HG02840 (cell line): ENCODE measurements at regions not wholly inside any gene's neighbourhood (a gene's known extent, or its start where the extent isn't known, plus 50 kb on each side); places are given as distances from the start of the nearest gene placed in this dataset.
"Not testable (repeated sequence)": the region's sequence is repeated elsewhere in the genome, so short reads cannot be mapped to it uniquely, and the experiment has no call there.

Experiments used
- ATAC-seq: cut with Tn5 transposase; IDR thresholded peaks from one replicate; pipeline ENCODE4 v1.9.1; 2021; ENCODE audit warnings: mild to moderate bottlenecking, moderate library complexity, moderate number of reproducible peaks; ENCODE audit not compliant: unreplicated experiment, low FRiP score

DNA sequence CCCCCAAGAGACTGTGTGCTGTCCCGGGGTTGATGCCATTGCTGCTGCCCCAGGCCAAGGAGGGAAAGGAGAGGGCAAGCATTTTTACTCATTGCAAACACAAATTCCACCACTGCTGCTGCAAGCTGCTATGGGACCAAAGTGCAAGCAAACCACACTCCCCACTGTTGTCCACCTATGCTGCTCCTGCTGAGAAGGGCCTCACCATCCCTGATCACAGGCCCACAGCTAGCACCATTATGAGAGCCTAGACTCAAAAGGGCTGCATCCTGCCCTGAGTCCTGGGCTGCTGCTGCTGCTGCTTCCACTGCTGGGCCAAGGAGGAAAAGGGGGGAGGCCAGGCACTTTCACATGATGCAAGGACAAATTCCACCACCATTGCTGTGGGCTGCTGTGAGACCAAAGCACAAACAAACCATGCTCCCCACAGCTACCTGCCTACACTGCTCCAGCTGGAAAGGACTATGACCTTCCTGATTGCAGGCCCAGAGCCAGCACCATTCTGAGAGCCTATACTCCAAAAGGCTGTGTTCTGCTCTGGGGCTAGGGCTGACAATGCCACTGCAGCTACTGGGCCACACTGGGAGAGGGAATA, 218.2 kb upstream of the ZCCHC13 start:
- no peak for ATAC-seq

- ATAC-seq, result no peak
These were observed 223.8 kb upstream of the ZCCHC13 start for GRCh38 chrX:74080165-74080564.

GRCh38 chrX:74065831-74066390, 213.4 kb upstream of the XIST start:
- ATAC-seq, result no peak

DNA sequence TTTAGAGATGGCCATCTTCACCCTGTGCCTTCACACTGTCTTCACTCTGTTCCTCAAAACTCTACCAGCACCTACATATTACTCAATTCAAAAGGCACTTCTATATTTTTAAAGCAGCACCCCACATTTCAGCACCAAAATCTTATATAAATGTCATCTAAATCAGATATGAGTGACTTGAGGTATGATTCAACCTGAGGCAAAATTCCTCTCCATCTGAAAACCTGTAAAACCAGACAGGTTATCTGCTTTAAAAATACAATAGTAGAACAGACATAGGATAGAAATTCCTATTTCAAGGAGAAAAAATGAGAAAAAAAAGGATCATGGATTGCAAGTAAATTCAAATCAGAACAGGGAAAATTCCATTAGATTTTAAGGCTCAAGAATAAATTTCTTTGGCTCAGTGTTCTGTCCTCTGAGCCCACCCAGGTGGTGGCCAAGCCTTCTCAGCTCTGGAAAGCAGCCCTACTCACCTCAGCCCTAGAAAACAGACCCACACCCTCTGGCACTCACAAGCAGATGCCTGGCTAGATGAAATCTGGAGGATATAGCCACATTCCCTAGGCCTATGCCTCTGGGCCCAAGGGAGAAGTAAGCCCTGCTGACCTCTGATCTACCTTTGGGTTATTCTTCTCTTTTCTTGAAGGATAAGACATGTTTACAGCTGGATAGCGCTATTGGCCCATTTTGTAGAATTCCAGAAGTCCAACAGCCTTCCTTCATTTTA, 211.1 kb upstream of the XIST start:
- no peak for ATAC-seq

GRCh38 chrX:74061879-74062278, 209.4 kb upstream of the XIST start:
- ATAC-seq, result no peak

- ATAC-seq, result no peak
These were observed 196.6 kb upstream of the XIST start for GRCh38 chrX:74049126-74049525.

- not testable (repeated sequence) for ATAC-seq
These were observed 181.6 kb upstream of the XIST start for GRCh38 chrX:74034066-74034465.

- ATAC-seq, result not testable (repeated sequence)
These were observed 179.0 kb upstream of the XIST start for GRCh38 chrX:74031527-74031926.

- not testable (repeated sequence) for ATAC-seq
These were observed 178.3 kb upstream of the XIST start for GRCh38 chrX:74030766-74031165.

GRCh38 chrX:74025145-74025544, 172.6 kb upstream of the XIST start:
- not testable (repeated sequence) for ATAC-seq

DNA sequence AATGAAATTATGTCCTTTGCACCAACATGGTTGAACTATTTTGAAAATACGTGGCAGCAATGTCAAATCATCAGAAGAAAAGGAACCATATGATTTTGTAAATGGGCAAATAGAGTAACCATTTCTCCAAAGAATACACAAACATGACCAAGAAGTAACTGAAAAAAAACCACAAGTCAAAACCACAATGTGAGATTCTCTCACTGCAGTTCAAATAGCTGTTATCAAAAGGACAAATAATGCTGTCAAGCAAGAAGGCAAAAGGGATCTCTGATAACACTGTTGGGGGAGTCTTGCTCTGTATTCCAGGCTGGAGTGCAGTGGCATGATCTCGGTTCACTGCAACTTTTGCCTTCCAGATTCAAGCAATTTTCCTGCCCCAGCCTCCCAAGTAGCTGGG, 170.7 kb upstream of the XIST start:
- ATAC-seq, result no peak

GRCh38 chrX:74018253-74018652, 165.7 kb upstream of the XIST start:
- ATAC-seq, result no peak

DNA sequence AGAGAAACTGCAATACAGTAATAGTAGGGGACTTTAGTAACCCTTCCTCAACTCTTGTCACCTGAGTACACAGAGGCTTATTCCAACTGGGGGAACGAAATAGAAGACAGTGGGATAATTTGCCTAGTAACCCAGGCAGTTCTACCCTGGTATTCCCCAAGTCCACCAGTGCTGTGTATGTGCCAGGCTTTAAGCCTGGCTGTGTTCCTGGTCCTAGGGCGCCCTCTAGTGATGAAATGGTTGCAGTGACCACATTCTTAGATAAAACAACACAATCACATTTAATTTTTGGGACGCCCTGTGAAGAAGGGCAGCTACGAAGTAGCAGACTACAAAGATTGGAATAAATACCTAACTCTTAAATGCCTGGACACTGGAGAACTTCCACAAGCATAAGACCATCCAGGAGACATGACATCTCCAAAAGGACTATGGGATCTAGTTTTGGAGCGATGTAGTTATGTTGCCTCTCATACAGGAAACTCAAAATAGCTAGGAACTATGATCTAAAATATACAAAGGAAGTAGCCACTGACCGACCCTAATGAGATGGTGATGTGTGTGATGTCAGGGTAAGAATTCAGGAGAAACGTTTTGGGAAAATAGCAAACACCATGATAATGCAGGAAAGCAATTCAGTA, 163.0 kb upstream of the XIST start:
- ATAC-seq, result peak; percentile 89

DNA sequence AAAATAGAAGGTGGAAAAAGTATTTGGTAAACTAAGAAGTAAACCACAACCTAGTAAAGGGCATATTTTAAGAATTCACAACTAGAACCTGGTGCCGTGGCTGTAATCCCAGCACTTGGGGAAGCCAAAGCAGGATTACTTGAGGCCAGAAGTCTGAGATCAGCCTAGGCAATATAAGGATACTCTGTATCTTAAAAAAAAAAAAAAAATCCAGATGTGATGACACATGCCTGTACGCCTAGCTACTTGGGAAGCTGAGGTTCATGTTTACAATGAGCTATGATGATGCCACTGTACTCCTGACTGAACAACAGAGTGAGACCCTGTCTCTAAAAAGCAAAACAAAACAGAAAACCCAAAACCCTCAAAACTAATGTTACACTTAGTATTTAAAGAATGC, 156.5 kb upstream of the XIST start:
- ATAC-seq, result no peak

DNA sequence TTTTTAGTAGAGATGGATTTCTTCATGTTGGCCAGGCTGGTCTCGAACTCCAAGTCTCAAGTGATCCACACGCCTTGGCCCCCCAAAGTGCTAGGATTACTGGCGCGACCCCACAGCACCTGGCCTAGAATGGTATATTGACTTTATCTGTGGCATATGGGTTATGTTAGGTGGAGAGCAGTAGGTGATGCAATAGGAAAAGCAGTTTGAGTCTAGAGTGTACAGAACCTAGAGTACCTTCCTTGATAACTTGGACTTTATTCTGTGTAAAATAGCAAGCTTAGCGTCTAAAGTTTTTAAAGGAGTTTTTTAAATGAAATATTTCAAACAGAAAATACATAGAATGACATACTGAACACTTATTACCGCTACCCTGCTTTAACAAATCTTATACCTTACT, 139.5 kb upstream of the XIST start:
- no peak for ATAC-seq

- no peak for ATAC-seq
These were observed 134.7 kb upstream of the XIST start for GRCh38 chrX:73987166-73987565.

GRCh38 chrX:73979551-73980131, 127.1 kb upstream of the XIST start:
- ATAC-seq, result no peak

DNA sequence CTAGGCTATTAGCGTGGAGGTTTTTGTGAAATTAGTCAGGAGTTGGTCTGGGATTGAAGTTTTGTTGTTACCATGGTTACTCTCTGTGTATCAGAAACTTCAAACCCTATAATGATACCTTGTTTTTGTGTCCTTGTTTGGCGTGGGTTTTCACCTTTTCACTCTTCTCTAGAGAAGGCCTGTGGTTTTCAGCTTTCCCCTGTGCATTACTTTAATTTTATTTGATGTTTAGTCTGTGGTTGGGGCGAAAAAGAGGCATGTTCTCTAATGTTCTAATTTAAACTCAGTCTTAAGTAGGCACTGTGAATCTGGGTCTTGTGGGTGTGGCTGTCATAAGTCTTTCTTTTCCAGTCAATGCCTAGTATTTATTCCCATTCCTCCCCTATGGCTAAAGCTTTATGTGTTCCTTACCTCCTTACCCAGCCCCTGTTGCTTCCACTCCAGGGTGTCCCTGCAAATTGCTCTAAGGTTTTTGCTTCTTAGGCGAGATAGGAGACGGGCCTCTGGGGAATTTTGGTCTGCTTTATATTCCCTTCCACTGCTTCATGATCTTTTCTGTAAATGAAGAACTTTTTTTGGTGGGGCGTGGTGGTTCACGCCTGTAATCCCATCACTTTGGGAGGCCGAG, 125.1 kb upstream of the XIST start:
- no peak for ATAC-seq

GRCh38 chrX:73967461-73967860, 114.9 kb upstream of the XIST start:
- ATAC-seq, result not testable (repeated sequence)

GRCh38 chrX:73965833-73966232, 113.3 kb upstream of the XIST start:
- ATAC-seq, result no peak

DNA sequence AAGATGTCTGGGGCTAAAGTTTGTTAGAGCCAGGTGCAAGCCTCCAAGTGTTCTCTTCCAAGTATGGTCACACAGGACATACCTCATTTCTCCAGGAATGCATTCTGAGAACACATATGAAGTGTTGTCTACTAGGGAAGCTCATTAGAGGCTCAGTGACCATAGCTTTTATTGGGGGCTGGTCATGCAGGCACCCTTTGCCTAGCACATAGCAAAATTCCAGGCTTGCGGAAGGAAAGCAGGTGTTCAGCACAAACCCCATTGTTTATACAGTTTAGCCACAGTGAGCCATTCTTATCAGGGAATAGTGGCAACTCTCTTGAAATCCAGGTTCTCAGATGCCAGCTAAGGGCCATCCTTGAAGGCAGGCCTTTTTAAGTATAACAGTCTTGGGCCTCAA, 112.1 kb upstream of the XIST start:
- no peak for ATAC-seq
